ENCODE measurements at regions not wholly inside any gene's neighbourhood (a gene's known extent, or its start where the extent isn't known, plus 50 kb on each side); places are given as distances from the start of the nearest gene placed in this dataset.

DNA sequence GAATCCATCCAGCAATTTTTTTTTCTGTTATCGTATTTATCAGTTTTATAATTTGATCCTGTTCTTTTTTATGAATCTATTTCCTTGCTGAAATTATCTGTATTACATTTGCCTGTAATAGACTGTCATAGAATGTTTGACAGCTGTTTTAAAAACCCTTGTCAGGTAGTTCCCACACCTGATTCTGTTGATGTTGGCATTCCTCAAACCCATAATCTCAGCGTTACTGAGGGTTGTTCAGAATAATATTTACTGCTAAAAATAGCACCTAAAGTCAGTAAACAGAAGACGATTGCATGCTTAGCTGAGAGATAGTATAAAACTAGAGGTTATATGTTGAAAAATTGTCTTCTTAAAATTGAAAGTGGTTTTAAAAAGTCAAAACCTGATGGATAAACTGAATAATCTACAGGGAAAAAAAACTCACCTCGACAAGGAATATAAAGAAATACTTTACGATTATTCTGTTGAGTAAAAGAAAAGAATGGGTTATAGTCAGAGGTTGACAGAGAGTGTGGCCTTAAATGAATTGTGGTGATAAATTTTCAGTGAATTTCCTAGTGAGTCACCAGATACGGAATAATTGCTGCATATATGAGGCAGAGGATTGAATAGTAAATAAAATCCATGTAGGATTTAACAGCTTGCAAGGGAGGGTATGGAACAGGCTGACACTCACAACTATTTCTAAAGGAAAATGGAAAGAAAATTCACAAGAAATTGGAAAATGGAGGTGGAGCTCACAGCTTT, 824.1 kb upstream of the IGFBP3 start:
- FAIRE-seq, result no peak
- Histone ChIP-seq H3K36me3 (no peaks in the 10 kb centered on the region), H3K9me3 (no peaks in the 10 kb centered on the region), H3K27me3 (no peaks in the 10 kb centered on the region), H3K4me1 (peaks cover 0 to 8% (median 0%) of the 10 kb centered on the region in 3 donors), H3K4me3 (no peak overlapping the region), H3K27ac (no peak overlapping the region)
- 40% methylated on average over 6 of the region's 6 CpGs for WGBS, 2 donors
- DNase-seq, result no peak
- intact Hi-C loops (cut with DNase I), result no loop called here
- TF ChIP-seq, protein P1, sequence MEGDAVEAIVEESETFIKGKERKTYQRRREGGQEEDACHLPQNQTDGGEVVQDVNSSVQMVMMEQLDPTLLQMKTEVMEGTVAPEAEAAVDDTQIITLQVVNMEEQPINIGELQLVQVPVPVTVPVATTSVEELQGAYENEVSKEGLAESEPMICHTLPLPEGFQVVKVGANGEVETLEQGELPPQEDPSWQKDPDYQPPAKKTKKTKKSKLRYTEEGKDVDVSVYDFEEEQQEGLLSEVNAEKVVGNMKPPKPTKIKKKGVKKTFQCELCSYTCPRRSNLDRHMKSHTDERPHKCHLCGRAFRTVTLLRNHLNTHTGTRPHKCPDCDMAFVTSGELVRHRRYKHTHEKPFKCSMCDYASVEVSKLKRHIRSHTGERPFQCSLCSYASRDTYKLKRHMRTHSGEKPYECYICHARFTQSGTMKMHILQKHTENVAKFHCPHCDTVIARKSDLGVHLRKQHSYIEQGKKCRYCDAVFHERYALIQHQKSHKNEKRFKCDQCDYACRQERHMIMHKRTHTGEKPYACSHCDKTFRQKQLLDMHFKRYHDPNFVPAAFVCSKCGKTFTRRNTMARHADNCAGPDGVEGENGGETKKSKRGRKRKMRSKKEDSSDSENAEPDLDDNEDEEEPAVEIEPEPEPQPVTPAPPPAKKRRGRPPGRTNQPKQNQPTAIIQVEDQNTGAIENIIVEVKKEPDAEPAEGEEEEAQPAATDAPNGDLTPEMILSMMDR (IDR thresholded peaks at IDR 0.05), result no peak
- peak in 3 of 4 donors; percentile 35 to 56 (median 47) for ATAC-seq

DNA sequence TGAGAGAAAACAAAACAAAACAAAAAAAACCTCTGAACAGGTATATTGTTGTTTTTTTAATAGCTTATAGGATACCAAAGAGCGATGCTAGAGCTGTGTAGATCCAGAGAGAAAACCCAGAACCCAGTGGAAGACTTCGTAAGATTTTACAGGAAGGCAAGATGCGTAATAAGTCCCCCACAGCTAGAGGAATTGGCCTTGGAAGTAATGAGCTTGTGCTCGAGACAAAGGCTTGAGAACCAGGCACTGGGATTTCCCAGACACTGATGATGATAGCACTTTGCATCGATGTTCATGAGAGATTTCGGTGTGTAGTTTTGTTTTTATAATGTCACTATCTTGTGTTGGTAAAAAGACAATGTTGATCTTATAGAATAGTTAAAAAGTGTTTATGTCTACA, 821.5 kb upstream of the IGFBP3 start:
- DNase-seq (no peak), ATAC-seq (no peak)
- intact Hi-C loops (cut with DNase I), result no loop called here

DNA sequence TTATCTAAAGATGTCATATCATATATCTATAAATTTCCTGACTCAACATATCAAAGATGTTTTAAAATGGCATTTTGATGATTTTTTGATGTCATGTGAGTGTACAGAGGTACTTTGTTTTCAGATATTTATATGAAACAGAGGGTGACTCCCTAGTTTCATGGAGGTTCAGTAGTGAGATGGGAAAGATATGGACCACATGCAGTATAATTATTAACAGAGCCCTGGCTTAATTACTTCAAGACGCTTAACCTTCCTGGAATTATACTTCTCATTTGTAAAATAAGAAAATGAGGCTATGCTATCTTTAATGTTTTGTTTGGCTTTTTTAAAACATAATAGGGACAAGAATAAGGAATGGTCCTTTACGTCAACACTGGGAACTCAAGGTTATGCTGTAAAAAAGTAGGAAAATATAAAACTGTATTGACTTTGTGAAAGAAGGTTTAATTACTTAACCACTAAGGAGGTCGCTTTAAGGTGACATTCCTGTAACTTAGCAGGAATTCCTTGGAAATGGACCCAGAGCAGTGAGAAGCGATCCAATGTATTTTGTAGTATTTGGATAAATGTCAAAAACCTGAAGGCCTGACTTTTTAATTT, 821.0 kb upstream of the IGFBP3 start:
- TF ChIP-seq, protein P1 (IDR thresholded peaks at IDR 0.05), result no peak
- 46 to 52% methylated on average over 4 of the region's 4 CpGs for WGBS, 2 donors
- H3K4me1 ChIP-seq, result peaks cover 0 to 8% (median 0%) of the 10 kb centered on the region in 3 donors
- ATAC-seq (no peak), DNase-seq (no peak), FAIRE-seq (no peak)
- no peaks in the 10 kb centered on the region for H3K27me3 ChIP-seq
- no peak overlapping the region for H3K4me3 ChIP-seq
- intact Hi-C loops (cut with DNase I), result no loop called here
- H3K9me3 ChIP-seq, result no peaks in the 10 kb centered on the region
- H3K36me3 ChIP-seq, result no peaks in the 10 kb centered on the region
- H3K27ac ChIP-seq, result no peak overlapping the region

More for the DNA sequence above, 821.5 kb upstream of the IGFBP3 start:
- TF ChIP-seq, protein P1 (IDR thresholded peaks at IDR 0.05), result no peak
- H3K27ac ChIP-seq, result no peak overlapping the region
- 91 to 93% methylated on average over 6 of the region's 6 CpGs for WGBS, 2 donors
- H3K27me3 ChIP-seq, result no peaks in the 10 kb centered on the region
- no peaks in the 10 kb centered on the region for H3K36me3 ChIP-seq
- peaks cover 0 to 8% (median 0%) of the 10 kb centered on the region in 3 donors for H3K4me1 ChIP-seq
- no peak overlapping the region for H3K4me3 ChIP-seq
- FAIRE-seq, result no peak
- H3K9me3 ChIP-seq, result no peaks in the 10 kb centered on the region

DNA sequence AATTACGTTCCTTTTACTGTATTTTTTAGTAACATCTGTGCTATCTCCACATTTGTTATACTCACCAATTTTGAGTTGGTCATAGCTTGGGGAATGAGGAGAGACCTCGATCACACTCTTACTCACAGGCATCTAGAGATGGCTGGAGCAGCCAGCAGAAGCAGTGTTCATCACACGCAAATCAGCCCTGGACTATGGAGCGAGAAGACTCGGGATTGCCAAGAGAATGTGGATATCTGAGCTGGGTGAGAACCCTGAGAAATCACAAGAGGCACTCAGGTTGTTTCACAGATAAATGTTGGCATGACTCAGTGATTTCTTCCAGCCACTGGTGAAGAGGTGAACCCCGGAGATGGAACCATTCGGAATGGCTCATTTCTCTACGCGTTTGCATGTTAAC, 820.1 kb upstream of the IGFBP3 start:
- ATAC-seq (no peak), FAIRE-seq (no peak), DNase-seq (no peak)
- Histone ChIP-seq H3K9me3 (no peaks in the 10 kb centered on the region), H3K27me3 (no peaks in the 10 kb centered on the region), H3K36me3 (no peaks in the 10 kb centered on the region), H3K4me3 (no peak overlapping the region), H3K27ac (no peak overlapping the region), H3K4me1 (peaks cover 0 to 8% (median 0%) of the 10 kb centered on the region in 3 donors)
- TF ChIP-seq, protein P1 (IDR thresholded peaks at IDR 0.05), result no peak
- 70 to 77% methylated on average over 9 of the region's 9 CpGs for WGBS, 2 donors
- intact Hi-C loops (cut with DNase I), result no loop called here
